ENCODE measurements at regions not wholly inside any gene's neighbourhood (a gene's known extent, or its start where the extent isn't known, plus 50 kb on each side); places are given as distances from the start of the nearest gene placed in this dataset.

DNA sequence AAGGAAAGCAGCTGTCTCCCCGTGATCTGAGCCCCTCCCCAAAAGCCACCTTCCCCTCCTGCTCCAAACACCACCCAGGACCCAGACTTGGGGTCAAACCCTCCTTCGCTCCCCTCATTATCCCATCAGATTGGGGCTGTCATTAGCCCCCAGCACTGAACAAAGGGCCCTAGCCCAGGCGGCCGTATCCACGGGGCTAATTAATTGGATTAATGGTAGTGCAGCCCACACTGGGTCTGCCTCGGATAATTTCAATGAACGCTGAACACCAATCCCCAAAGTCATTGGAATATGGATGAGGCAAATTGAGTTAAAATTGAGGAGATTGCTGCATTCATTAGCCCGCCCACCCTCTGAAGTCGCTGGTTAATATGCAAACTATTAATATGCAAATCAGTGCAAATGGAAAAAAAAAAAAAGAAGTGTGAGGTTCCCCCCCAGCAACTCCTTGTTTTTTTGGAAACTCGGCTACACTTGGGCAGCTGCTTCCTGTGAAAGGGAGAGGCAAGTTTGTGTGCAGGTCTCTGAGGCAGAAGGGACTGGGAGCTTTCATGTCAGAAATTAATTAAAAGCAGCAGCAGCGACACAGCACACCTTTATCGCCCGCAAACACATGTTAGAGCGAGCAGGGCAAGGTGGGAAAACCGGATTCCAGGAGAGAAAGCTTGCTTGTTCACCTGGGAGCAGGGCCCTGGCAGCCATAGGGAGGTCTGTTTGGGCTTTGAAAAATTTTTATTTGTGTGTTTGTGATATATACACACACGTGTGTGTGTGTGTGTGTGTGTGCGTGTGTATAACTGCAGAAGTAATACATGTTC is 517.8 kb downstream of the MIAT start:
- Histone ChIP-seq H3K14ac (ENCODE audit: insufficient read depth, low read length) (no peak overlapping the region; the same call in 1 of the 2 replicates), H4K5ac (ENCODE audit: insufficient read length, low read depth, low read length) (no peak overlapping the region), H3K4me2 (ENCODE audit: insufficient read depth, insufficient read length, low read length) (peak overlapping the region; percentile 32), H2BK15ac (ENCODE audit: low read depth, low read length) (no peak overlapping the region), H2BK5ac (ENCODE audit: insufficient read length, low read length) (no peak overlapping the region), H2AK5ac (ENCODE audit: insufficient read length, low read length) (no peak overlapping the region), H3K27ac (ENCODE audit: insufficient read length, low read depth, low read length) (no peak overlapping the region), H3K4ac (ENCODE audit: low read depth, low read length) (no peak overlapping the region), H4K91ac (ENCODE audit: insufficient read length, low read depth, low read length) (no peak overlapping the region), H2BK12ac (ENCODE audit: insufficient read length, low read depth, low read length) (no peak overlapping the region), H2BK20ac (ENCODE audit: low read depth, low read length, poor library complexity, severe bottlenecking) (no peak overlapping the region), H2BK120ac (ENCODE audit: low read depth, low read length, poor library complexity, severe bottlenecking) (no peak overlapping the region), H3K27me3 (ENCODE audit: insufficient read depth, low read length) (no peaks in the 10 kb centered on the region), H2AFZ (ENCODE audit: low read length) (peak overlapping the region; percentile 85), H4K20me1 (ENCODE audit: control insufficient read depth, insufficient read depth, insufficient read length) (no peaks in the 10 kb centered on the region), H3K79me2 (ENCODE audit: insufficient read depth, low read length) (no peaks in the 10 kb centered on the region), H3K56ac (ENCODE audit: insufficient read length, low read depth, low read length) (no peak overlapping the region), H3K23ac (ENCODE audit: insufficient read length, low read depth, low read length) (no peak overlapping the region), H4K8ac (replicated peaks; ENCODE audit: insufficient read length, low read depth, low read length) (no peak overlapping the region), H3K79me1 (ENCODE audit: insufficient read depth, low read depth, low read length, poor library complexity, severe bottlenecking) (no peaks in the 10 kb centered on the region), H3K18ac (ENCODE audit: insufficient read length, low read depth, low read length) (no peak overlapping the region), H3K9ac (ENCODE audit: extremely low read depth, insufficient read length, low read length) (no peak overlapping the region), H3K4me1 (ENCODE audit: insufficient read depth, low read length) (peaks cover 10% of the 10 kb centered on the region), H3K23me2 (ENCODE audit: insufficient read length, low read depth, low read length, poor library complexity, severe bottlenecking) (peaks cover 3% of the 10 kb centered on the region), H3T11ph (ENCODE audit: low read length) (no peak overlapping the region), H3K9me3 (ENCODE audit: control insufficient read depth, low read depth, low read length) (no peaks in the 10 kb centered on the region)
- Mint-ChIP-seq H3K36me3 (ENCODE audit: insufficient read depth in 1 of 3, low read depth in 3 of 3) (no peaks in the 10 kb centered on the region), H3K9me3 (no peaks in the 10 kb centered on the region), H3K27me3 (ENCODE audit: low read depth) (peaks cover 12% of the 10 kb centered on the region), H3K27ac (peak overlapping the region in 1 of 3 experiments; percentile 74; a peak in 2 of 7 replicates), H3K4me1 (peaks cover 32 to 48% of the 10 kb centered on the region in 2 experiments), H3K4me3 (peak overlapping the region; percentile 14 to 55; a peak in 2 of 5 replicates)
- TF ChIP-seq, protein P1, sequence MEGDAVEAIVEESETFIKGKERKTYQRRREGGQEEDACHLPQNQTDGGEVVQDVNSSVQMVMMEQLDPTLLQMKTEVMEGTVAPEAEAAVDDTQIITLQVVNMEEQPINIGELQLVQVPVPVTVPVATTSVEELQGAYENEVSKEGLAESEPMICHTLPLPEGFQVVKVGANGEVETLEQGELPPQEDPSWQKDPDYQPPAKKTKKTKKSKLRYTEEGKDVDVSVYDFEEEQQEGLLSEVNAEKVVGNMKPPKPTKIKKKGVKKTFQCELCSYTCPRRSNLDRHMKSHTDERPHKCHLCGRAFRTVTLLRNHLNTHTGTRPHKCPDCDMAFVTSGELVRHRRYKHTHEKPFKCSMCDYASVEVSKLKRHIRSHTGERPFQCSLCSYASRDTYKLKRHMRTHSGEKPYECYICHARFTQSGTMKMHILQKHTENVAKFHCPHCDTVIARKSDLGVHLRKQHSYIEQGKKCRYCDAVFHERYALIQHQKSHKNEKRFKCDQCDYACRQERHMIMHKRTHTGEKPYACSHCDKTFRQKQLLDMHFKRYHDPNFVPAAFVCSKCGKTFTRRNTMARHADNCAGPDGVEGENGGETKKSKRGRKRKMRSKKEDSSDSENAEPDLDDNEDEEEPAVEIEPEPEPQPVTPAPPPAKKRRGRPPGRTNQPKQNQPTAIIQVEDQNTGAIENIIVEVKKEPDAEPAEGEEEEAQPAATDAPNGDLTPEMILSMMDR (conservative IDR thresholded peaks at IDR 0.05): no peak
- no peak for DNase-seq
- no CpG with 5 or more reads among the region's 17 CpGs for WGBS (ENCODE audit: extremely low coverage, insufficient read length, low lambda C conversion rate)
